ENCODE measurements at regions not wholly inside any gene's neighbourhood (a gene's known extent, or its start where the extent isn't known, plus 50 kb on each side); places are given as distances from the start of the nearest gene placed in this dataset.

GRCh38 chr14:24700511-24700910 is 66.5 kb upstream of the GZMB start:
- TF ChIP-seq CTCF (IDR thresholded peaks at IDR 0.05; ENCODE audit: insufficient read depth, low read length, poor library complexity, severe bottlenecking) = no peak
- TF ChIP-seq EZH2phosphoT487 (conservative IDR thresholded peaks at IDR 0.05; ENCODE audit: low read length) = no peak
